MM.1S (cell line): ENCODE measurements at regions not wholly inside any gene's neighbourhood (a gene's known extent, or its start where the extent isn't known, plus 50 kb on each side); places are given as distances from the start of the nearest gene placed in this dataset.

Source experiments
- EZH2 ChIP-seq: fragments of 300-600 bp; sonication (generic); optimal IDR thresholded peaks from 2 replicates; pipeline ENCODE3; 2017; ENCODE audit warnings: low read depth, mild to moderate bottlenecking, antibody characterized with exemption, low read length, mixed read lengths
- EZH2phosphoT487 ChIP-seq: fragments of 300-600 bp; sonication (generic); IDR thresholded peaks from 2 replicates; pipeline ENCODE4 v1.6.1; 2018; ENCODE audit warnings: antibody characterized with exemption, low read length
- TF ChIP-seq, protein P1 (sequence below): fragments of 300-600 bp; sonication (generic); IDR thresholded peaks from 2 replicates; pipeline ENCODE4 v1.5.1; 2016; ENCODE audit warnings: antibody characterized with exemption, low read length, mixed read lengths

DNA sequence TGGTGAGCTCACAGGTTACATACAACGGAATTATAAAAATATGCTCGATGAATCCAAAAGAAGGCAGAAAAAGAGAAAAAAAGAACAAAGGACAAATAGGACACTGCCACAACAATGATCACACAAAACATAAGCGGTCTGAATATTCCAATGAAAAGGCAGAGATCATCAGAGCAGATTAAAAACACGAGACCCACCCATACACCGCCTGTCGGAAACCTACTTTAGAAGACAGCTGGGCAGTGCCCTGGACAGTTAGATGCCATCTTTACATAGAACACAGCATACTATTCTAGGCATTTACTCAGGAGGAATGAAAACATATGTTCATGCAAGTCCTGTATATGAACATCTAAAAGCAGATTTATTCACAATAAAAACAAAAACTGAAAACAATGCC is 204.1 kb downstream of the TTLL2 start:
- TF ChIP-seq EZH2 (no peak), EZH2phosphoT487 (no peak)
- TF ChIP-seq, protein P1, sequence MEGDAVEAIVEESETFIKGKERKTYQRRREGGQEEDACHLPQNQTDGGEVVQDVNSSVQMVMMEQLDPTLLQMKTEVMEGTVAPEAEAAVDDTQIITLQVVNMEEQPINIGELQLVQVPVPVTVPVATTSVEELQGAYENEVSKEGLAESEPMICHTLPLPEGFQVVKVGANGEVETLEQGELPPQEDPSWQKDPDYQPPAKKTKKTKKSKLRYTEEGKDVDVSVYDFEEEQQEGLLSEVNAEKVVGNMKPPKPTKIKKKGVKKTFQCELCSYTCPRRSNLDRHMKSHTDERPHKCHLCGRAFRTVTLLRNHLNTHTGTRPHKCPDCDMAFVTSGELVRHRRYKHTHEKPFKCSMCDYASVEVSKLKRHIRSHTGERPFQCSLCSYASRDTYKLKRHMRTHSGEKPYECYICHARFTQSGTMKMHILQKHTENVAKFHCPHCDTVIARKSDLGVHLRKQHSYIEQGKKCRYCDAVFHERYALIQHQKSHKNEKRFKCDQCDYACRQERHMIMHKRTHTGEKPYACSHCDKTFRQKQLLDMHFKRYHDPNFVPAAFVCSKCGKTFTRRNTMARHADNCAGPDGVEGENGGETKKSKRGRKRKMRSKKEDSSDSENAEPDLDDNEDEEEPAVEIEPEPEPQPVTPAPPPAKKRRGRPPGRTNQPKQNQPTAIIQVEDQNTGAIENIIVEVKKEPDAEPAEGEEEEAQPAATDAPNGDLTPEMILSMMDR = no peak
